Ectodermal cell (in vitro differentiated cells): ENCODE measurements at regions not wholly inside any gene's neighbourhood (a gene's known extent, or its start where the extent isn't known, plus 50 kb on each side); places are given as distances from the start of the nearest gene placed in this dataset.

Source experiments
- H3K27ac ChIP-seq: 2 replicates; pipeline ENCODE4 v1.7.0; 2013; ENCODE audit warnings: mild to moderate bottlenecking, low read depth, low read length; ENCODE audit not compliant: insufficient read depth, poor library complexity, severe bottlenecking
- H3K27me3 ChIP-seq: 2 replicates; pipeline ENCODE4 v1.7.0; 2013; ENCODE audit warnings: mild to moderate bottlenecking, low read length; ENCODE audit not compliant: insufficient read depth, control insufficient read depth, poor library complexity, severe bottlenecking
- H3K36me3 ChIP-seq: one replicate; pipeline ENCODE4 v1.7.0; 2013; ENCODE audit warnings: low read length; ENCODE audit not compliant: control insufficient read depth, insufficient read depth
- H3K4me1 ChIP-seq: one replicate; pipeline ENCODE4 v1.7.0; 2013; ENCODE audit warnings: low read length; ENCODE audit not compliant: control insufficient read depth, insufficient read depth
- H3K4me3 ChIP-seq: 2 replicates; pipeline ENCODE4 v1.7.0; 2013; ENCODE audit warnings: low read depth, low read length, control low read depth; ENCODE audit not compliant: insufficient read depth
- H3K9me3 ChIP-seq: 2 replicates; pipeline ENCODE4 v1.7.0; 2013; ENCODE audit warnings: mild to moderate bottlenecking, low read length, moderate library complexity; ENCODE audit not compliant: control insufficient read depth
- WGBS, 2 experiments: methylation state at CpG; one replicate each; pipeline ENCODE4 v1.1.7; 2013; ENCODE audit warnings: missing lambda C conversion rate in 2 of 2; 5-methylcytosine and 5-hydroxymethylcytosine counted together

GRCh38 chr9:1200847-1201251 lies 150.7 kb downstream of the DMRT2 start:
- no peak overlapping the region for H3K4me3 ChIP-seq
- no peaks in the 10 kb centered on the region for H3K27me3 ChIP-seq
- WGBS, 2 experiments = 79 to 80% methylated on average over 3 of the region's 3 CpGs
- no peaks in the 10 kb centered on the region for H3K9me3 ChIP-seq
- no peaks in the 10 kb centered on the region for H3K4me1 ChIP-seq
- H3K27ac ChIP-seq = no peak overlapping the region
- no peaks in the 10 kb centered on the region for H3K36me3 ChIP-seq

- 90 to 98% methylated on average over 1 to 2 of the region's 2 CpGs for WGBS, 2 experiments
- H3K36me3 ChIP-seq = no peaks in the 10 kb centered on the region
Measured at GRCh38 chr9:1201262-1201661, 151.1 kb downstream of the DMRT2 start.

GRCh38 chr9:1201901-1202300 lies 151.7 kb downstream of the DMRT2 start:
- Histone ChIP-seq H3K27ac (no peak overlapping the region), H3K4me3 (no peak overlapping the region), H3K4me1 (no peaks in the 10 kb centered on the region), H3K27me3 (no peaks in the 10 kb centered on the region), H3K9me3 (no peaks in the 10 kb centered on the region), H3K36me3 (no peaks in the 10 kb centered on the region)
- 88 to 92% methylated on average over 8 of the region's 8 CpGs for WGBS, 2 experiments

More at GRCh38 chr9:1201262-1201661, 151.1 kb downstream of the DMRT2 start:
- Histone ChIP-seq H3K4me1 (no peaks in the 10 kb centered on the region), H3K4me3 (no peak overlapping the region), H3K27me3 (no peaks in the 10 kb centered on the region), H3K27ac (no peak overlapping the region), H3K9me3 (no peaks in the 10 kb centered on the region)

- no peaks in the 10 kb centered on the region for H3K9me3 ChIP-seq
- no peaks in the 10 kb centered on the region for H3K36me3 ChIP-seq
- no peak overlapping the region for H3K4me3 ChIP-seq
- no peak overlapping the region for H3K27ac ChIP-seq
- H3K4me1 ChIP-seq = no peaks in the 10 kb centered on the region
- 85 to 89% methylated on average over 3 of the region's 3 CpGs for WGBS, 2 experiments
- no peaks in the 10 kb centered on the region for H3K27me3 ChIP-seq
Measured at GRCh38 chr9:1202512-1203280, 152.5 kb downstream of the DMRT2 start.

GRCh38 chr9:1207686-1208085 lies 157.5 kb downstream of the DMRT2 start:
- H3K4me1 ChIP-seq = no peaks in the 10 kb centered on the region
- H3K27ac ChIP-seq = no peak overlapping the region
- WGBS, 2 experiments = 95 to 97% methylated on average over 3 of the region's 3 CpGs
- H3K4me3 ChIP-seq = no peak overlapping the region
- no peaks in the 10 kb centered on the region for H3K36me3 ChIP-seq
- no peaks in the 10 kb centered on the region for H3K27me3 ChIP-seq
- no peaks in the 10 kb centered on the region for H3K9me3 ChIP-seq

- Histone ChIP-seq H3K9me3 (no peaks in the 10 kb centered on the region), H3K36me3 (no peaks in the 10 kb centered on the region), H3K27me3 (no peaks in the 10 kb centered on the region), H3K4me3 (no peak overlapping the region), H3K27ac (no peak overlapping the region), H3K4me1 (no peaks in the 10 kb centered on the region)
- WGBS, 2 experiments = 88 to 92% methylated on average over 2 of the region's 2 CpGs
Measured at GRCh38 chr9:1208157-1208556, 158.0 kb downstream of the DMRT2 start.

- Histone ChIP-seq H3K9me3 (no peaks in the 10 kb centered on the region), H3K27ac (no peak overlapping the region), H3K36me3 (no peaks in the 10 kb centered on the region), H3K27me3 (no peaks in the 10 kb centered on the region), H3K4me1 (no peaks in the 10 kb centered on the region), H3K4me3 (no peak overlapping the region)
- WGBS, 2 experiments = 90 to 93% methylated on average over 3 of the region's 3 CpGs
Measured at GRCh38 chr9:1210954-1211353, 160.8 kb downstream of the DMRT2 start.

- Histone ChIP-seq H3K36me3 (no peaks in the 10 kb centered on the region), H3K4me3 (no peak overlapping the region), H3K4me1 (no peaks in the 10 kb centered on the region), H3K27me3 (no peaks in the 10 kb centered on the region), H3K9me3 (no peaks in the 10 kb centered on the region), H3K27ac (no peak overlapping the region)
- WGBS, 2 experiments = 90% methylated on average over 2 of the region's 2 CpGs
Measured at GRCh38 chr9:1216532-1216931, 166.4 kb downstream of the DMRT2 start.

- Histone ChIP-seq H3K27ac (no peak overlapping the region), H3K36me3 (no peaks in the 10 kb centered on the region), H3K27me3 (no peaks in the 10 kb centered on the region), H3K4me1 (no peaks in the 10 kb centered on the region), H3K4me3 (no peak overlapping the region), H3K9me3 (no peaks in the 10 kb centered on the region)
- WGBS, 2 experiments = 90 to 93% methylated on average over 5 of the region's 5 CpGs
Measured at GRCh38 chr9:1217076-1217475, 166.9 kb downstream of the DMRT2 start.

- Histone ChIP-seq H3K27me3 (no peaks in the 10 kb centered on the region), H3K36me3 (no peaks in the 10 kb centered on the region), H3K9me3 (no peaks in the 10 kb centered on the region), H3K4me1 (no peaks in the 10 kb centered on the region), H3K27ac (no peak overlapping the region), H3K4me3 (no peak overlapping the region)
- 85 to 90% methylated on average over 1 to 2 of the region's 2 CpGs for WGBS, 2 experiments
Measured at GRCh38 chr9:1219284-1219683, 169.1 kb downstream of the DMRT2 start.
